ENCODE measurements at regions not wholly inside any gene's neighbourhood (a gene's known extent, or its start where the extent isn't known, plus 50 kb on each side); places are given as distances from the start of the nearest gene placed in this dataset.

DNA sequence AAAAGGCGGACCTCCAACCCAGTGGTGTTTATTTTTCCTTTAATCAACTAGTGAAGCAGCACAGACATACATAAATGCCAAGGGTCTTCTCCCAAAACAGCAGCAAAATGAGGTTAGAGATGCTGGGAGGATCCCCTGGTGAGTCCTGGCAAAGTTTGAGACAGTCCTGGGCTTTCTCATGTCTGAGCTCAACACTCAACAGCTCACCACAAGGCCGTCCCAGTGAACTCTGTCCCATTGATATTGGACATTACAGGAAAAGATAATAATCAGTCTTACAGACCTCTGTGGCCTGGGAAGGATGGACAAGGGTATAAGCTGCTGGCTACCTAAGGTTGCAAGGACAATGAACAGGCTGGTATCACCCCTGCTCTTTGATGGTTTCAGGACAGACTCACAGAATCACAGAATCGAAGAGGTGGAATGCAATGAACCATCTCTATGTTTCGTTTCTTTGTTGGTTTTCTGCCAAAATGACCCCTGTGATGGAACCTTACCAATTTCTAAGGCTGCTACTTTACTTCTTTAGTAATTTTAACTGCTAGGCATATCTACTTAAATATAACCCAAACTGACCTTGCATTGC, 551.8 kb downstream of the RAB28 start:
- DNase-seq (ENCODE audit: low read depth), result no peak
- TF ChIP-seq, protein P1, sequence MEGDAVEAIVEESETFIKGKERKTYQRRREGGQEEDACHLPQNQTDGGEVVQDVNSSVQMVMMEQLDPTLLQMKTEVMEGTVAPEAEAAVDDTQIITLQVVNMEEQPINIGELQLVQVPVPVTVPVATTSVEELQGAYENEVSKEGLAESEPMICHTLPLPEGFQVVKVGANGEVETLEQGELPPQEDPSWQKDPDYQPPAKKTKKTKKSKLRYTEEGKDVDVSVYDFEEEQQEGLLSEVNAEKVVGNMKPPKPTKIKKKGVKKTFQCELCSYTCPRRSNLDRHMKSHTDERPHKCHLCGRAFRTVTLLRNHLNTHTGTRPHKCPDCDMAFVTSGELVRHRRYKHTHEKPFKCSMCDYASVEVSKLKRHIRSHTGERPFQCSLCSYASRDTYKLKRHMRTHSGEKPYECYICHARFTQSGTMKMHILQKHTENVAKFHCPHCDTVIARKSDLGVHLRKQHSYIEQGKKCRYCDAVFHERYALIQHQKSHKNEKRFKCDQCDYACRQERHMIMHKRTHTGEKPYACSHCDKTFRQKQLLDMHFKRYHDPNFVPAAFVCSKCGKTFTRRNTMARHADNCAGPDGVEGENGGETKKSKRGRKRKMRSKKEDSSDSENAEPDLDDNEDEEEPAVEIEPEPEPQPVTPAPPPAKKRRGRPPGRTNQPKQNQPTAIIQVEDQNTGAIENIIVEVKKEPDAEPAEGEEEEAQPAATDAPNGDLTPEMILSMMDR (IDR thresholded peaks at IDR 0.05; ENCODE audit: low read depth, low read length, missing control alignments), result no peak
- in situ Hi-C loops (cut with HindIII; ENCODE audit: low sequenced_read_pairs), result no loop called here
- no peak overlapping the region for H3K4me3 ChIP-seq (ENCODE audit: low read depth, low read length)

DNA sequence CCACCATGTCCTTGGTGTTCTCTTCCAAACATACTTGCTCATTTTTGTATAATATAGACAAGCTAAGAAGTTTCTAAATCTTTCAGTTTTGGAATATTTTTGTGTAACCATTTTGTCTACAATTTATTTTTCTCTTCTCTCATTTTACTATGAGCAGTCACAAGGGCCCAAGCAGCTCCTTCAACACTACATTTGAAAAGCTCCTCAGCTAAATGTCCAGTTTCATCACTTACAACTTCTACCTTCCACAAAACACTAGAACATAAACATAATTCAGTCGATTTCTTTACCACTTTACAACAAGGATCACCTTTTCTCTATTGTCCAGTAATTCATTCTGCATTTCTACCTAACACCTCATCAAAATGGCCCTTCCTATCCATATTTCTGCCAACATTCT, 554.4 kb downstream of the RAB28 start:
- DNase-seq (ENCODE audit: low read depth), result no peak
- in situ Hi-C loops (cut with HindIII; ENCODE audit: low sequenced_read_pairs), result no loop called here
- TF ChIP-seq, protein P1 (IDR thresholded peaks at IDR 0.05; ENCODE audit: low read depth, low read length, missing control alignments), result no peak
- no peak overlapping the region for H3K4me3 ChIP-seq (ENCODE audit: low read depth, low read length)

DNA sequence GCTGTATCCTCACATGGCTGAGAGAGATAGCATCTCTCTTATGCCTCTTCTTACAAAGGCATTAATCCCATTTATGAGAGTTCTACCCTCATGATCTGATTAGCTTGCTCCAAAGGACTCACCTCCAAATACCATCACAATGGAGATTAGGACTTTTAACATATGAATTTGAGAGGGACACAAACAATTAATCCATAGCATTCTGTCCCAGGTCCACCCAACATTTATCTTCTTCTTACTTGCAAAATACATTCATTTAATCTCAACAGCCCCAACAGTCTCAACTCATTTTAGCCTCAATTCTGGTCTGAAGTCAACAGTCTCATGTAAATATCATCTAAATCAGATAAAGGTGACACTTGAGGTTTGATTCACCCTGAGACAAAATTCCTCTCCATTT, 555.4 kb downstream of the RAB28 start:
- TF ChIP-seq, protein P1 (IDR thresholded peaks at IDR 0.05; ENCODE audit: low read depth, low read length, missing control alignments), result no peak
- DNase-seq (ENCODE audit: low read depth), result no peak
- no peak overlapping the region for H3K4me3 ChIP-seq (ENCODE audit: low read depth, low read length)
- in situ Hi-C loops (cut with HindIII; ENCODE audit: low sequenced_read_pairs), result no loop called here

DNA sequence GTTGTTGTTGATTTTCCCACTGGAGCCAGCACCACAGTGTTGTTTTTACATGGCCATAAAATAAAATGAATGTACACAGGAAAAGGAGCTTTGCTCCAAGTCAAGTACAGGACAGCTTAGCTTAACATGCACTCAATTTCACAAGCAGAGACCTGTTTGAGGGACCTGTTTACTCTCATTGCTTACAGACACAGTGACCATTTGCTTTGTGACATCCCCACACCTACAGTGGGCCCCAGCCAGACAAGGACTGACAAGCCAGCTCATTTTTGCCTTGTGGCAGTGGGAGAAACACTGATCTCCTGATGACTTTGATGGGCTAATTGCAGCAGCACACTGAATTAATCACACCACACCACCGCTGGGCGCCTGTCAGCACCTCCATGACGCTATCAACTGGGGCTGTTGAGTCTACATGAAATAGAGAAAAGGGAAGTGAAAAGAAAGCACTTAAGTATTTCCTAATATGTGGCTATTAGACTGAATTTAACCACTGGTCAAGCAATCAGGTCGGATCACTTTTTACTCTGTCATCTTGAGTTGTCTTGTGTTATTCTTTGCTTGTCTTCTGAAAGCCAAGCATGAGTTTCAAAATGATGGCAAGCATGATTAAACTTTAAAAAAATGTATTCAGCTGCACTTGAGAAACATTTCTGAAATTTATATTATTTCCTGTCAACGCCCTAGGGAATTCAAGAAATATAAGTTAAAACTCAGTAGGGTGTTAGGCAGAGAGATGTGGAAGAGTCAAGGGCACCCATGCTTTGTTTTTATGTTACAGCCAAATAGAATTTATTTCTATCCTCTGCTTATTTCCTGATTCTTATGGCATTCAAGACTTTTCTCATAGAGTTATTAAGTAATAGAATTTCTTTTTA, 557.7 kb downstream of the RAB28 start:
- TF ChIP-seq, protein P1 (IDR thresholded peaks at IDR 0.05; ENCODE audit: low read depth, low read length, missing control alignments), result no peak
- in situ Hi-C loops (cut with HindIII; ENCODE audit: low sequenced_read_pairs), result no loop called here
- H3K4me3 ChIP-seq (ENCODE audit: low read depth, low read length), result no peak overlapping the region
- no peak for DNase-seq (ENCODE audit: low read depth)

DNA sequence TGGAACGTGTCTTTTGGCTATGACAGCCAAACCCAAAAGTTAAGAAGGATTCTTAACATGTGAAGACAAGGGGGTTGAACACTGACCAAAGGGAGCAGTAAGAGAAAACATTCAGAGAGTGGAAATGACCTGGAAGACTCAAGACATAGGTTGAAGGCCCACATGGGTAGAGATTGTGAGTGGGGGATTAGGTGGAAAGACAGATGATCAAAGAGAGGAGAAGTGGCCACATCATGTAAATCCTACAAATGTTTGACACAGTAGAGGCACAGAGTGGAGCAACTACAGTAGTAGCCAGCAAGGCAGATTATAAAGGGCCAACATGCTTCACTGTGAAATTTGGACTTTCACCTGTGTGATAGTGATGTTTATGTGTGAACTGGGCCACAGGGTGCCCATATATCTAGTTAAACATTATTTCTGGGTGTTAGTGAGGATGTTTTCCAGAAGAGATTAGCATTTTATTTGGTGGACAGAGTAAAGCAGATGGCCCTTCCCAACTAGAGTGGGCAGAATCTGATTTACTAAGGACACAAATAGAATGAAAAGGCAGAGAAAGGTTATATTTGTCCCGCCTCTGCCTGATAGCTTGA, 559.3 kb downstream of the RAB28 start:
- no peak overlapping the region for H3K4me3 ChIP-seq (ENCODE audit: low read depth, low read length)
- TF ChIP-seq, protein P1 (IDR thresholded peaks at IDR 0.05; ENCODE audit: low read depth, low read length, missing control alignments), result no peak
- DNase-seq (ENCODE audit: low read depth), result no peak
- in situ Hi-C loops (cut with HindIII; ENCODE audit: low sequenced_read_pairs), result no loop called here

DNA sequence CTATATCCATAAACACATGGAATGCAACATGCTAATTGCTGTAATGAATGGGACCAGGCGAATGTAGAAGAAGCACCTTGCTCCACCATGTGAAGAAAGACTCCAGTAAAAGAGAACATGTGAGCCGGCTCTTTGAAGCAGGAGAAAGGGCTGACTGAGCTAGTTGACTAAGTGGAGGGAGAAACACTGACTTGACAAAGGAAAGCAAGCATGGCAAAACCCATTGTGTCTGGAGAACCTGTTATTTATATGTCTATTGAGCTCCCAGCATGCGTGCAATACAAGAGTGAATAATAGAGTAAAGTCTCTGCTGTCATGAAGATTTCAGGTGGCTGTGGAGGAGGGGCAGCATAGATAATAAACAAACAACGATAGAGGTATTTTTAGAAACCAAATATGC, 559.9 kb downstream of the RAB28 start:
- DNase-seq (ENCODE audit: low read depth), result no peak
- in situ Hi-C loops (cut with HindIII; ENCODE audit: low sequenced_read_pairs), result no loop called here

More for the DNA sequence above, 559.9 kb downstream of the RAB28 start:
- TF ChIP-seq, protein P1 (IDR thresholded peaks at IDR 0.05; ENCODE audit: low read depth, low read length, missing control alignments), result no peak
- no peak overlapping the region for H3K4me3 ChIP-seq (ENCODE audit: low read depth, low read length)
